Body of pancreas (tissue), 4 donors: ENCODE measurements at regions not wholly inside any gene's neighbourhood (a gene's known extent, or its start where the extent isn't known, plus 50 kb on each side); places are given as distances from the start of the nearest gene placed in this dataset.

Experiments used
- POLR2A ChIP-seq, 3 donors: fragments of 450-650 bp; IDR thresholded peaks; one replicate each; pipeline ENCODE4 v1.6.1; 2016; ENCODE audit warnings: antibody characterized with exemption in 3 of 3, mild to moderate bottlenecking in 2 of 3
- TF ChIP-seq, protein P1 (sequence below), 7 experiments: fragments of 450-650 bp in 4 of 7; fragments of 200-600 bp in 3 of 7; sonication (generic) in 3 of 7; IDR thresholded peaks; one replicate each; pipeline ENCODE4 v1.5.1; 2016 to 2019; ENCODE audit warnings: antibody characterized with exemption in 7 of 7

DNA sequence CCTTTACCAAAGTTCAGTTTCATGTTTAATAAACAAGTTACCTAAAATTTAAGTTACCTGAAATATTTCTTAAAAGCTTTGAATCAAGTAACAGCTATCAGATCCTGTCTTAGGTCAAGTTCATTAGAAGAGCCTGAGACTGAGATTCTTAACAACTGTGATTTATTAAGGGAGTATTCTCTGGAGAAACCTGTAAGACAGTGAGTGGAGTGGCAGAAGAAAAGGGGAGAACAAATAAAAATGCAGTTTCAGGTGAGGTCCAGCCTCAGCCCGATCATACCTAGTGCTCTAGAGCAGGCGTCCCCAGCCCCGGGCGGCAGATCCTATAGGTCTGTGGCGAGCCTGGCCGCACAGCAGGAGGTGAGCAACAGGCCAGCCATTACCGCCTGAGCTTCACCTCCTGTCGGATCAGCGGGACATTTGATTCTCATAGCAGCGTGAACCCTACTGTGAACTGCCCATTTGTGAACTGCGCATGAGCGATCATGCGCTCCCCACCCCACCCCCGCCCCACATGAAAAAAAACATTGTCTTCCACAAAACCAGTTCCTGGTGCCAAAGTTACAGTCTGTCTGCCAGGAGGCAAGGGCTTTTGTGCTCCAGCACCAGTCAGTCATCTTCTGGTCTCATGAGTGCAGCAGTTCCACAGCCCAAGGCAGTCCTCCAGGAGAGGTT, 59.2 kb upstream of the ADGRB3 start:
- TF ChIP-seq POLR2A (IDR thresholded peaks at IDR 0.05): no peak
- TF ChIP-seq, protein P1, sequence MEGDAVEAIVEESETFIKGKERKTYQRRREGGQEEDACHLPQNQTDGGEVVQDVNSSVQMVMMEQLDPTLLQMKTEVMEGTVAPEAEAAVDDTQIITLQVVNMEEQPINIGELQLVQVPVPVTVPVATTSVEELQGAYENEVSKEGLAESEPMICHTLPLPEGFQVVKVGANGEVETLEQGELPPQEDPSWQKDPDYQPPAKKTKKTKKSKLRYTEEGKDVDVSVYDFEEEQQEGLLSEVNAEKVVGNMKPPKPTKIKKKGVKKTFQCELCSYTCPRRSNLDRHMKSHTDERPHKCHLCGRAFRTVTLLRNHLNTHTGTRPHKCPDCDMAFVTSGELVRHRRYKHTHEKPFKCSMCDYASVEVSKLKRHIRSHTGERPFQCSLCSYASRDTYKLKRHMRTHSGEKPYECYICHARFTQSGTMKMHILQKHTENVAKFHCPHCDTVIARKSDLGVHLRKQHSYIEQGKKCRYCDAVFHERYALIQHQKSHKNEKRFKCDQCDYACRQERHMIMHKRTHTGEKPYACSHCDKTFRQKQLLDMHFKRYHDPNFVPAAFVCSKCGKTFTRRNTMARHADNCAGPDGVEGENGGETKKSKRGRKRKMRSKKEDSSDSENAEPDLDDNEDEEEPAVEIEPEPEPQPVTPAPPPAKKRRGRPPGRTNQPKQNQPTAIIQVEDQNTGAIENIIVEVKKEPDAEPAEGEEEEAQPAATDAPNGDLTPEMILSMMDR (IDR thresholded peaks at IDR 0.05): no peak
